ENCODE measurements at regions not wholly inside any gene's neighbourhood (a gene's known extent, or its start where the extent isn't known, plus 50 kb on each side); places are given as distances from the start of the nearest gene placed in this dataset.

- TF ChIP-seq, protein P1, sequence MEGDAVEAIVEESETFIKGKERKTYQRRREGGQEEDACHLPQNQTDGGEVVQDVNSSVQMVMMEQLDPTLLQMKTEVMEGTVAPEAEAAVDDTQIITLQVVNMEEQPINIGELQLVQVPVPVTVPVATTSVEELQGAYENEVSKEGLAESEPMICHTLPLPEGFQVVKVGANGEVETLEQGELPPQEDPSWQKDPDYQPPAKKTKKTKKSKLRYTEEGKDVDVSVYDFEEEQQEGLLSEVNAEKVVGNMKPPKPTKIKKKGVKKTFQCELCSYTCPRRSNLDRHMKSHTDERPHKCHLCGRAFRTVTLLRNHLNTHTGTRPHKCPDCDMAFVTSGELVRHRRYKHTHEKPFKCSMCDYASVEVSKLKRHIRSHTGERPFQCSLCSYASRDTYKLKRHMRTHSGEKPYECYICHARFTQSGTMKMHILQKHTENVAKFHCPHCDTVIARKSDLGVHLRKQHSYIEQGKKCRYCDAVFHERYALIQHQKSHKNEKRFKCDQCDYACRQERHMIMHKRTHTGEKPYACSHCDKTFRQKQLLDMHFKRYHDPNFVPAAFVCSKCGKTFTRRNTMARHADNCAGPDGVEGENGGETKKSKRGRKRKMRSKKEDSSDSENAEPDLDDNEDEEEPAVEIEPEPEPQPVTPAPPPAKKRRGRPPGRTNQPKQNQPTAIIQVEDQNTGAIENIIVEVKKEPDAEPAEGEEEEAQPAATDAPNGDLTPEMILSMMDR (IDR thresholded peaks at IDR 0.05): no peak
- TF ChIP-seq POLR2A (IDR thresholded peaks at IDR 0.05): no peak
These were observed 2347.1 kb downstream of the PCDH7 start for GRCh38 chr4:33067221-33067620.

All from adrenal gland (tissue), 5 donors.